T-cell (primary cell): ENCODE measurements at regions not wholly inside any gene's neighbourhood (a gene's known extent, or its start where the extent isn't known, plus 50 kb on each side); places are given as distances from the start of the nearest gene placed in this dataset.
"Not testable (repeated sequence)": the region's sequence is repeated elsewhere in the genome, so short reads cannot be mapped to it uniquely, and the experiment has no call there.

Experiments used
- ATAC-seq, 4 experiments: fragments of 200-7000 bp in 3 of 4; fragments of 150-1000 bp in 1 of 4; cut with Tn5 transposase; replicated peaks in 1 of 4; 1 replicate in 3 of 4; 2 replicates in 1 of 4; pipeline ENCODE4 v1.10.0; 2021; ENCODE audit warnings: moderate library complexity in 3 of 4, mild to moderate bottlenecking in 2 of 4, moderate number of reproducible peaks in 1 of 4
- CTCF ChIA-PET, 2 donors: fragments of 300-600 bp; sonication (Branson Sonifier 250); formaldehyde crosslinking; loops; one replicate each; lab custom pipeline; 2022; ENCODE audit warnings: antibody characterized with exemption in 2 of 2; lab: Charles Lee
- POLR2A ChIA-PET, 2 donors: fragments of 300-600 bp; sonication (Branson Sonifier 250); formaldehyde crosslinking; loops; one replicate each; lab custom pipeline; 2022; ENCODE audit warnings: antibody characterized with exemption in 2 of 2; lab: Charles Lee
- DNase-seq, 35 experiments: peaks; one replicate each; pipeline versions ENCODE4 v3.0.0 to v3.0.0-alpha.2; 2013 to 2023
- H3K27ac ChIP-seq: one replicate; pipeline ENCODE4 v1.5.1; 2013; ENCODE audit warnings: low read length
- H3K27me3 ChIP-seq, 2 experiments: replicated peaks in 1 of 2; 1 replicate in 1 of 2; 2 replicates in 1 of 2; pipeline versions ENCODE4 v1.6.1 to v1.7.0; 2013; ENCODE audit warnings: low read length in 1 of 2, mixed read lengths in 1 of 2; ENCODE audit not compliant: control insufficient read depth in 2 of 2, insufficient read depth in 2 of 2; ENCODE audit errors: extremely low read depth in 1 of 2
- H3K36me3 ChIP-seq, 2 donors: 1 replicate in 1 of 2; 2 replicates in 1 of 2; pipeline versions ENCODE4 v1.6.1 to v1.7.0; 2013; ENCODE audit warnings: low read length in 1 of 2; ENCODE audit not compliant: control insufficient read depth in 2 of 2, insufficient read depth in 1 of 2; ENCODE audit errors: extremely low read depth in 1 of 2
- H3K4me1 ChIP-seq, 2 experiments: 1 replicate in 1 of 2; 2 replicates in 1 of 2; pipeline versions ENCODE4 v1.6.1 to v1.7.0; 2013; ENCODE audit warnings: low read length in 2 of 2, mixed read lengths in 1 of 2; ENCODE audit not compliant: insufficient read depth in 2 of 2, control insufficient read depth in 1 of 2; ENCODE audit errors: extremely low read depth in 1 of 2
- H3K4me3 ChIP-seq, 2 donors: 1 replicate in 1 of 2; 2 replicates in 1 of 2; pipeline versions ENCODE4 v1.5.1 to v1.7.0; 2013; ENCODE audit warnings: mild to moderate bottlenecking in 2 of 2, low read length in 1 of 2, moderate library complexity in 1 of 2; ENCODE audit not compliant: control insufficient read depth in 1 of 2; ENCODE audit errors: extremely low read depth in 1 of 2
- H3K9me3 ChIP-seq: 2 replicates; pipeline ENCODE4 v1.7.0; 2013
- H3K27ac Mint-ChIP-seq, 2 donors: one replicate each; pipeline ENCODE4 v1.8.0; 2020 to 2021; ENCODE audit warnings: mild to moderate bottlenecking in 2 of 2, mixed read lengths in 2 of 2
- H3K27me3 Mint-ChIP-seq, 2 donors: one replicate each; pipeline ENCODE4 v1.8.0; 2021 to 2022; ENCODE audit warnings: mixed read lengths in 2 of 2
- H3K36me3 Mint-ChIP-seq: one replicate; pipeline ENCODE4 v1.8.0; 2021; ENCODE audit warnings: mixed read lengths
- H3K4me1 Mint-ChIP-seq, 3 donors: one replicate each; pipeline ENCODE4 v1.8.0; 2020 to 2022; ENCODE audit warnings: mixed read lengths in 3 of 3, mild to moderate bottlenecking in 1 of 3
- H3K4me3 Mint-ChIP-seq, 3 donors: one replicate each; pipeline ENCODE4 v1.8.0; 2020 to 2022; ENCODE audit warnings: mild to moderate bottlenecking in 3 of 3, mixed read lengths in 3 of 3, moderate library complexity in 3 of 3
- H3K9me3 Mint-ChIP-seq, 3 donors: one replicate each; pipeline ENCODE4 v1.8.0; 2020 to 2022; ENCODE audit warnings: mixed read lengths in 3 of 3
- WGBS: methylation state at CpG from one replicate; pipeline ENCODE4 v1.1.5; 2013; ENCODE audit warnings: missing lambda C conversion rate; ENCODE audit not compliant: insufficient coverage; 5-methylcytosine and 5-hydroxymethylcytosine counted together

DNA sequence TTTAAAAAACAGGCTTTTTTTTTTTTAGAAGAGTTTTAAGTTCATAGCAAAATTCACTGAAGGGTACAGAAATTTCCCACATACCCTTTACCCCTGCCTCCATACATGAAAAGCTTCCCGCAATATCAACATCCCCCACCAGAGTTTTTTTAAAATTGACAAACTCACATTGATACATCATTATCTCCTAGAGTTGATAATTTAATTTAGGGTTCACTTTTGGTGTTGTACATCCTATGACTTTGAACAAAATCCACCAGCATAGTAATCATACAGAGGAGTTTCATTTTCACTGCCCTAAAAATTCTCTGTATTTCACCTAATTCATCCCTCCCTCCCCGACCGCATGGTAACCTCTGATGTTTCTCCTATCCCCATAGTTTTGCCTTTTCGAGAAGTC lies 53.6 kb upstream of the KCNK2 start:
- no peaks in the 10 kb centered on the region for H3K36me3 ChIP-seq
- Mint-ChIP-seq H3K4me1 (no peaks in the 10 kb centered on the region), H3K4me3 (no peak overlapping the region), H3K27me3 (peaks cover 3 to 4% of the 10 kb centered on the region in 2 donors), H3K9me3 (peaks cover 0 to 6% (median 2%) of the 10 kb centered on the region in 3 donors), H3K27ac (no peak overlapping the region), H3K36me3 (no peaks in the 10 kb centered on the region)
- no peaks in the 10 kb centered on the region for H3K4me1 ChIP-seq
- no peak overlapping the region for H3K27ac ChIP-seq
- CTCF ChIA-PET: interaction anchor here (0.6 kb wide), 2 partner anchors 11 to 892 kb away, joined by 3 read pairs; no protein-coding TSS in a partner anchor
- H3K4me3 ChIP-seq: no peak overlapping the region
- no peak for ATAC-seq
- peaks cover 0 to under 1% of the 10 kb centered on the region in 2 experiments for H3K27me3 ChIP-seq
- POLR2A ChIA-PET: interaction anchor here in 1 of 2 donors (0.6 kb wide), 1 partner anchor 10 kb away, joined by 5 read pairs; no protein-coding TSS in a partner anchor
- H3K9me3 ChIP-seq: no peaks in the 10 kb centered on the region
- no CpG with 5 or more reads among the region's 4 CpGs for WGBS
- DNase-seq: no peak

DNA sequence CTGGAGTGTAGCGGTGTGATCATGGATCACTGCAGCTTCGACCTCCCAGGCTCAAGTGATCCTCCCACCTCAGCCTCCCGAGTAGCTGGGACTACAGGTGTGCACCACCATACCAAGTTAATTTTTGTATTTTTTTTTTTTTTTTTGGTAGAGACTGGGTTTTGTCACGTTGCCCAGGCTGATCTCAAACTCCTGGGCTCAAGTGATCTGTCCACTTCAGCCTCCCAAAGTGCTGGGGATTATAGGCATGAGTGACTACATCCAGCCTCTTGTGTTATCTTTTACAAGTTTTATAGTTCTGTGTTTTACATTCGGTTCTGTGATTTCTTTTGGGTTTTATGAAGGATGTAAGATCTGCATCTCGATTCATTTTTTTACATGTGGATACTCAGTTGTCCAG lies 52.0 kb upstream of the KCNK2 start:
- H3K9me3 ChIP-seq, H3K4me3 Mint-ChIP-seq, H3K4me1 ChIP-seq, H3K36me3 Mint-ChIP-seq, DNase-seq, CTCF ChIA-PET, H3K27ac Mint-ChIP-seq, H3K27ac ChIP-seq, H3K9me3 Mint-ChIP-seq, H3K4me1 Mint-ChIP-seq, H3K27me3 Mint-ChIP-seq, ATAC-seq, H3K36me3 ChIP-seq, H3K4me3 ChIP-seq, H3K27me3 ChIP-seq, POLR2A ChIA-PET: not testable (repeated sequence)
- no CpG with 5 or more reads among the region's 6 CpGs for WGBS

DNA sequence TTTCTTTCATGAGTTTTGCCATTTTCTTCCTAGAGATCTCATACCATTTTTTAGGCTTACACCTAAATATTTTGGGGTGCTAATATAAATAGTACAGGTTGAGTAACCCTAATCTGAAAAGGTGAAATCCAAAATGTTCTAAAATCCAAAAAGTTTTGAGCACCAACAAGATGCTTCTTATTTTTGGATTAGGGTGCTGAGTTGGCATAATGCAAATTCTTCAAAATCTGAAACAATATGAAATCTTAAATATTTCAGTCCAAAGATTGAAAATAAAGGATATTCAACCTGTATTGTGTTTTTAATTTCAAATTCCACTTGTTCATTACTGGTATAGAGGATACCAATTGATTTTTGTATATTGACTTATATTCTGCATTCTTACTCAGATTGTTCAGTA lies 51.1 kb upstream of the KCNK2 start:
- DNase-seq (no peak), ATAC-seq (no peak)
- Histone ChIP-seq H3K27me3 (no peaks in the 10 kb centered on the region), H3K36me3 (no peaks in the 10 kb centered on the region), H3K4me3 (no peak overlapping the region), H3K27ac (no peak overlapping the region), H3K9me3 (no peaks in the 10 kb centered on the region), H3K4me1 (no peaks in the 10 kb centered on the region)
- H3K27me3 Mint-ChIP-seq: peaks cover 3 to 4% of the 10 kb centered on the region in 2 donors
- POLR2A ChIA-PET: no interaction called here
- H3K4me1 Mint-ChIP-seq: no peaks in the 10 kb centered on the region
- no peak overlapping the region for H3K4me3 Mint-ChIP-seq
- no peaks in the 10 kb centered on the region for H3K36me3 Mint-ChIP-seq
- H3K9me3 Mint-ChIP-seq: peaks cover 0 to 6% (median 2%) of the 10 kb centered on the region in 3 donors
- H3K27ac Mint-ChIP-seq: no peak overlapping the region
- CTCF ChIA-PET: no interaction called here
